WTC11 (cell line): ENCODE measurements at regions not wholly inside any gene's neighbourhood (a gene's known extent, or its start where the extent isn't known, plus 50 kb on each side); places are given as distances from the start of the nearest gene placed in this dataset.

ENCODE experiments used
- ATAC-seq: fragments of 200-7000 bp; cut with Tn5 transposase; 2 replicates; pipeline ENCODE4 v1.10.0; 2021; ENCODE audit warnings: mild to moderate bottlenecking, moderate library complexity
- CTCF ChIA-PET: fragments of 300-600 bp; sonication (Branson Sonifier 250); formaldehyde crosslinking; loops from one replicate; lab custom pipeline; 2021; ENCODE audit warnings: antibody characterized with exemption; lab: Charles Lee
- POLR2A ChIA-PET: fragments of 350-600 bp; sonication (Branson Sonifier 250); formaldehyde crosslinking; loops from one replicate; lab custom pipeline; 2021; ENCODE audit warnings: antibody characterized with exemption; lab: Charles Lee
- DNase-seq: peaks from one replicate; pipeline ENCODE4 v3.0.0; 2021; ENCODE audit warnings: low spot score
- H3K27ac Mint-ChIP-seq: 2 replicates; pipeline ENCODE4 v1.8.0; 2021; ENCODE audit warnings: mixed read lengths
- H3K27me3 Mint-ChIP-seq: 2 replicates; pipeline ENCODE4 v1.8.0; 2021; ENCODE audit warnings: low read depth, mild to moderate bottlenecking, moderate library complexity, mixed read lengths
- H3K36me3 Mint-ChIP-seq: 2 replicates; pipeline ENCODE4 v1.8.0; 2021; ENCODE audit warnings: mixed read lengths
- H3K4me1 Mint-ChIP-seq: 2 replicates; pipeline ENCODE4 v1.8.0; 2022; ENCODE audit warnings: mixed read lengths
- H3K4me3 Mint-ChIP-seq: 2 replicates; pipeline ENCODE4 v1.8.0; 2021; ENCODE audit warnings: mild to moderate bottlenecking, moderate library complexity, mixed read lengths
- H3K9me3 Mint-ChIP-seq: 2 replicates; pipeline ENCODE4 v1.8.0; 2021; ENCODE audit warnings: mixed read lengths
- ATF1 ChIP-seq: sonication (generic); formaldehyde crosslinking; IDR thresholded peaks from 2 replicates; pipeline ENCODE4 v1.8.1; 2023; ENCODE audit warnings: mild to moderate bottlenecking, moderate library complexity, missing genetic modification reagents
- CBFB ChIP-seq: sonication (generic); formaldehyde crosslinking; IDR thresholded peaks from 2 replicates; pipeline ENCODE4 v1.8.1; 2022; ENCODE audit warnings: mild to moderate bottlenecking, low read depth, missing genetic modification reagents
- ETV6 ChIP-seq: sonication (generic); formaldehyde crosslinking; IDR thresholded peaks from 2 replicates; pipeline ENCODE4 v1.8.1; 2022; ENCODE audit warnings: mild to moderate bottlenecking, missing genetic modification reagents
- GTF2I ChIP-seq: fragments of 250-450 bp; sonication (Bioruptor Pico); conservative IDR thresholded peaks from 2 replicates; pipeline ENCODE4 v1.4.0; 2021; ENCODE audit warnings: mild to moderate bottlenecking
- KAT7 ChIP-seq: sonication (generic); formaldehyde crosslinking; IDR thresholded peaks from 2 replicates; pipeline ENCODE4 v1.8.1; 2023; ENCODE audit warnings: missing genetic modification reagents, mild to moderate bottlenecking, borderline replicate concordance
- NFATC4 ChIP-seq: fragments of 250-450 bp; sonication (Bioruptor Pico); IDR thresholded peaks from 2 replicates; pipeline ENCODE4 v1.9.0; 2021; ENCODE audit warnings: mild to moderate bottlenecking
- SMAD3 ChIP-seq: sonication (generic); formaldehyde crosslinking; IDR thresholded peaks from 2 replicates; pipeline ENCODE4 v1.8.0; 2022; ENCODE audit warnings: missing genetic modification reagents, mild to moderate bottlenecking, borderline replicate concordance
- SOX15 ChIP-seq: fragments of 250-450 bp; sonication (Bioruptor Pico); IDR thresholded peaks from 2 replicates; pipeline ENCODE4 v1.9.0; 2021; ENCODE audit warnings: mild to moderate bottlenecking
- TCF7 ChIP-seq: sonication (generic); formaldehyde crosslinking; IDR thresholded peaks from 2 replicates; pipeline ENCODE4 v1.8.0; 2022; ENCODE audit warnings: mild to moderate bottlenecking, low read depth, missing genetic modification reagents, moderate library complexity
- TEAD1 ChIP-seq: sonication (generic); formaldehyde crosslinking; IDR thresholded peaks from 2 replicates; pipeline ENCODE4 v1.8.0; 2022; ENCODE audit warnings: mild to moderate bottlenecking, missing genetic modification reagents
- ZBTB21 ChIP-seq: sonication (generic); formaldehyde crosslinking; IDR thresholded peaks from 2 replicates; pipeline ENCODE4 v1.8.1; 2023; ENCODE audit warnings: mild to moderate bottlenecking, missing genetic modification reagents, borderline replicate concordance
- ZNF138 ChIP-seq: sonication (generic); formaldehyde crosslinking; conservative IDR thresholded peaks from 2 replicates; pipeline ENCODE4 v1.8.1; 2022; ENCODE audit warnings: mild to moderate bottlenecking, moderate library complexity, missing genetic modification reagents
- ZNF263 ChIP-seq: sonication (generic); formaldehyde crosslinking; IDR thresholded peaks from 2 replicates; pipeline ENCODE4 v1.8.1; 2022; ENCODE audit warnings: low read depth, mild to moderate bottlenecking, moderate library complexity, missing genetic modification reagents
- ZNF423 ChIP-seq: fragments of 250-450 bp; sonication (Bioruptor Pico); IDR thresholded peaks from 2 replicates; pipeline ENCODE4 v2.1.2; 2022; ENCODE audit warnings: mild to moderate bottlenecking, moderate library complexity
- TF ChIP-seq, protein P1 (sequence below): sonication (generic); formaldehyde crosslinking; IDR thresholded peaks from 2 replicates; pipeline ENCODE4 v1.8.0; 2022; ENCODE audit warnings: mild to moderate bottlenecking, missing genetic modification reagents
- TF ChIP-seq, protein P2 (sequence below): sonication (generic); formaldehyde crosslinking; IDR thresholded peaks from 2 replicates; pipeline ENCODE4 v1.8.0; 2023; ENCODE audit warnings: mild to moderate bottlenecking, missing genetic modification reagents
- TF ChIP-seq, protein P3 (sequence below): sonication (generic); formaldehyde crosslinking; conservative IDR thresholded peaks from 2 replicates; pipeline ENCODE4 v1.8.1; 2023; ENCODE audit warnings: mild to moderate bottlenecking, low read depth, missing genetic modification reagents, moderate library complexity
- TF ChIP-seq, protein P4 (sequence below): sonication (generic); formaldehyde crosslinking; IDR thresholded peaks from 2 replicates; pipeline ENCODE4 v1.8.1; 2022; ENCODE audit warnings: mild to moderate bottlenecking, missing genetic modification reagents, moderate library complexity, borderline replicate concordance
- TF ChIP-seq, protein P5 (sequence below): sonication (generic); formaldehyde crosslinking; IDR thresholded peaks from 2 replicates; pipeline ENCODE4 v1.8.0; 2022; ENCODE audit warnings: mild to moderate bottlenecking, missing genetic modification reagents

DNA sequence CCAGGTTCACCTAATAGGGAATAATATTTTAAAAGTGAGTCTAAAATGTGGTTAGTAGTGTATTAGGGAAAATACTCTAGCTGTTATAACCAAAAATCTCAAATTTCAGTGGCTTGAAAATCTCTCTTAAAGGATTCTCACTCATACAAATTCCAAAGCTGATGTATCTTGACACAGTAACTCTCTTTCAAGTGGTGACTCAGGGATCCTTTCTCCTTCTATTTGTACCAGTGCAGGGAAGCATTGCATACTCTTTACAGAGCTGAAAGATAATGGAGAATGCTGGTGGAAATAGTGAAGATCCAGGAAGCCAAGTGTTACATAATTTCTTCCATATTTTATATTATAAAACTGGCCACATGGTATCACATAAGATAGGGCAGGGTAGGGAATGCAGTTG is 560.2 kb upstream of the CDH9 start:
- H3K4me1 Mint-ChIP-seq, result no peaks in the 10 kb centered on the region
- CTCF ChIA-PET, result no interaction called here
- no peak overlapping the region for H3K27ac Mint-ChIP-seq
- POLR2A ChIA-PET, result no interaction called here
- no peak overlapping the region for H3K4me3 Mint-ChIP-seq
- TF ChIP-seq, protein P1, sequence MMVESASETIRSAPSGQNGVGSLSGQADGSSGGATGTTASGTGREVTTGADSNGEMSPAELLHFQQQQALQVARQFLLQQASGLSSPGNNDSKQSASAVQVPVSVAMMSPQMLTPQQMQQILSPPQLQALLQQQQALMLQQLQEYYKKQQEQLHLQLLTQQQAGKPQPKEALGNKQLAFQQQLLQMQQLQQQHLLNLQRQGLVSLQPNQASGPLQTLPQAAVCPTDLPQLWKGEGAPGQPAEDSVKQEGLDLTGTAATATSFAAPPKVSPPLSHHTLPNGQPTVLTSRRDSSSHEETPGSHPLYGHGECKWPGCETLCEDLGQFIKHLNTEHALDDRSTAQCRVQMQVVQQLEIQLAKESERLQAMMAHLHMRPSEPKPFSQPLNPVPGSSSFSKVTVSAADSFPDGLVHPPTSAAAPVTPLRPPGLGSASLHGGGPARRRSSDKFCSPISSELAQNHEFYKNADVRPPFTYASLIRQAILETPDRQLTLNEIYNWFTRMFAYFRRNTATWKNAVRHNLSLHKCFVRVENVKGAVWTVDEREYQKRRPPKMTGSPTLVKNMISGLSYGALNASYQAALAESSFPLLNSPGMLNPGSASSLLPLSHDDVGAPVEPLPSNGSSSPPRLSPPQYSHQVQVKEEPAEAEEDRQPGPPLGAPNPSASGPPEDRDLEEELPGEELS, result no peak
- TF ChIP-seq SOX15 (CRISPR knock-in tag) (no peak), ZNF263 (CRISPR knock-in tag) (no peak), CBFB (CRISPR knock-in tag) (no peak), NFATC4 (CRISPR knock-in tag) (no peak), SMAD3 (no peak), ZNF423 (CRISPR knock-in tag) (no peak), TCF7 (CRISPR knock-in tag) (no peak), ZBTB21 (CRISPR knock-in tag) (no peak), ETV6 (CRISPR knock-in tag) (no peak), TEAD1 (CRISPR knock-in tag) (no peak)
- TF ChIP-seq, protein P2, sequence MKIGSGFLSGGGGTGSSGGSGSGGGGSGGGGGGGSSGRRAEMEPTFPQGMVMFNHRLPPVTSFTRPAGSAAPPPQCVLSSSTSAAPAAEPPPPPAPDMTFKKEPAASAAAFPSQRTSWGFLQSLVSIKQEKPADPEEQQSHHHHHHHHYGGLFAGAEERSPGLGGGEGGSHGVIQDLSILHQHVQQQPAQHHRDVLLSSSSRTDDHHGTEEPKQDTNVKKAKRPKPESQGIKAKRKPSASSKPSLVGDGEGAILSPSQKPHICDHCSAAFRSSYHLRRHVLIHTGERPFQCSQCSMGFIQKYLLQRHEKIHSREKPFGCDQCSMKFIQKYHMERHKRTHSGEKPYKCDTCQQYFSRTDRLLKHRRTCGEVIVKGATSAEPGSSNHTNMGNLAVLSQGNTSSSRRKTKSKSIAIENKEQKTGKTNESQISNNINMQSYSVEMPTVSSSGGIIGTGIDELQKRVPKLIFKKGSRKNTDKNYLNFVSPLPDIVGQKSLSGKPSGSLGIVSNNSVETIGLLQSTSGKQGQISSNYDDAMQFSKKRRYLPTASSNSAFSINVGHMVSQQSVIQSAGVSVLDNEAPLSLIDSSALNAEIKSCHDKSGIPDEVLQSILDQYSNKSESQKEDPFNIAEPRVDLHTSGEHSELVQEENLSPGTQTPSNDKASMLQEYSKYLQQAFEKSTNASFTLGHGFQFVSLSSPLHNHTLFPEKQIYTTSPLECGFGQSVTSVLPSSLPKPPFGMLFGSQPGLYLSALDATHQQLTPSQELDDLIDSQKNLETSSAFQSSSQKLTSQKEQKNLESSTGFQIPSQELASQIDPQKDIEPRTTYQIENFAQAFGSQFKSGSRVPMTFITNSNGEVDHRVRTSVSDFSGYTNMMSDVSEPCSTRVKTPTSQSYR (CRISPR knock-in tag), result no peak
- TF ChIP-seq, protein P3, sequence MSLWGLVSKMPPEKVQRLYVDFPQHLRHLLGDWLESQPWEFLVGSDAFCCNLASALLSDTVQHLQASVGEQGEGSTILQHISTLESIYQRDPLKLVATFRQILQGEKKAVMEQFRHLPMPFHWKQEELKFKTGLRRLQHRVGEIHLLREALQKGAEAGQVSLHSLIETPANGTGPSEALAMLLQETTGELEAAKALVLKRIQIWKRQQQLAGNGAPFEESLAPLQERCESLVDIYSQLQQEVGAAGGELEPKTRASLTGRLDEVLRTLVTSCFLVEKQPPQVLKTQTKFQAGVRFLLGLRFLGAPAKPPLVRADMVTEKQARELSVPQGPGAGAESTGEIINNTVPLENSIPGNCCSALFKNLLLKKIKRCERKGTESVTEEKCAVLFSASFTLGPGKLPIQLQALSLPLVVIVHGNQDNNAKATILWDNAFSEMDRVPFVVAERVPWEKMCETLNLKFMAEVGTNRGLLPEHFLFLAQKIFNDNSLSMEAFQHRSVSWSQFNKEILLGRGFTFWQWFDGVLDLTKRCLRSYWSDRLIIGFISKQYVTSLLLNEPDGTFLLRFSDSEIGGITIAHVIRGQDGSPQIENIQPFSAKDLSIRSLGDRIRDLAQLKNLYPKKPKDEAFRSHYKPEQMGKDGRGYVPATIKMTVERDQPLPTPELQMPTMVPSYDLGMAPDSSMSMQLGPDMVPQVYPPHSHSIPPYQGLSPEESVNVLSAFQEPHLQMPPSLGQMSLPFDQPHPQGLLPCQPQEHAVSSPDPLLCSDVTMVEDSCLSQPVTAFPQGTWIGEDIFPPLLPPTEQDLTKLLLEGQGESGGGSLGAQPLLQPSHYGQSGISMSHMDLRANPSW, result no peak
- DNase-seq (no peak), ATAC-seq (no peak)
- H3K27me3 Mint-ChIP-seq, result no peaks in the 10 kb centered on the region
- H3K36me3 Mint-ChIP-seq, result no peaks in the 10 kb centered on the region
- H3K9me3 Mint-ChIP-seq, result peaks cover 18% of the 10 kb centered on the region

DNA sequence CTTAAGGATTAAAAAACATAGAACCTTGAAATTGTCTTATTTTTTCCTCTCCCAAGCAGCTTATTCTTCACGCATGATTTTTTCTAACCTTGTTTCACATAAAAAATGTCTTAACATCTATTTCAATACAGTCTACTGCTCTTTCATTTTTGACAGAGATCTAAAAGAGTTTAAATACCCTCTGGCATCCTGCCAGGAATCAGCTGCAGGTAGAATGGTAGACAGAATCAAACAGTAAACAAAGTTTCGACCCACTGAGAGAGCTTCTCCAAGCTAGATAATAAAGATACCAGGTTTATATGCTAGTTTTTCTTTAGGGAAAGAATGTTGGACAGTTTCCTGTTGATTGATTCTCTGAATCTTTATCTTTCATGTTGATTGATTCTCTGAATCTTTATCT is 555.8 kb upstream of the CDH9 start:
- TF ChIP-seq SOX15 (CRISPR knock-in tag), result no peak
- TF ChIP-seq ETV6 (CRISPR knock-in tag), result no peak
- no peak for TF ChIP-seq ATF1 (CRISPR knock-in tag)
- TF ChIP-seq, protein P4, sequence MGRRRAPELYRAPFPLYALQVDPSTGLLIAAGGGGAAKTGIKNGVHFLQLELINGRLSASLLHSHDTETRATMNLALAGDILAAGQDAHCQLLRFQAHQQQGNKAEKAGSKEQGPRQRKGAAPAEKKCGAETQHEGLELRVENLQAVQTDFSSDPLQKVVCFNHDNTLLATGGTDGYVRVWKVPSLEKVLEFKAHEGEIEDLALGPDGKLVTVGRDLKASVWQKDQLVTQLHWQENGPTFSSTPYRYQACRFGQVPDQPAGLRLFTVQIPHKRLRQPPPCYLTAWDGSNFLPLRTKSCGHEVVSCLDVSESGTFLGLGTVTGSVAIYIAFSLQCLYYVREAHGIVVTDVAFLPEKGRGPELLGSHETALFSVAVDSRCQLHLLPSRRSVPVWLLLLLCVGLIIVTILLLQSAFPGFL (CRISPR knock-in tag), result no peak
- no peak for TF ChIP-seq GTF2I (CRISPR knock-in tag)
- no peak for TF ChIP-seq ZNF138
- TF ChIP-seq KAT7 (CRISPR knock-in tag), result no peak
- TF ChIP-seq, protein P5, sequence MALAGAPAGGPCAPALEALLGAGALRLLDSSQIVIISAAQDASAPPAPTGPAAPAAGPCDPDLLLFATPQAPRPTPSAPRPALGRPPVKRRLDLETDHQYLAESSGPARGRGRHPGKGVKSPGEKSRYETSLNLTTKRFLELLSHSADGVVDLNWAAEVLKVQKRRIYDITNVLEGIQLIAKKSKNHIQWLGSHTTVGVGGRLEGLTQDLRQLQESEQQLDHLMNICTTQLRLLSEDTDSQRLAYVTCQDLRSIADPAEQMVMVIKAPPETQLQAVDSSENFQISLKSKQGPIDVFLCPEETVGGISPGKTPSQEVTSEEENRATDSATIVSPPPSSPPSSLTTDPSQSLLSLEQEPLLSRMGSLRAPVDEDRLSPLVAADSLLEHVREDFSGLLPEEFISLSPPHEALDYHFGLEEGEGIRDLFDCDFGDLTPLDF (CRISPR knock-in tag), result no peak
- DNase-seq (no peak), ATAC-seq (no peak)
- POLR2A ChIA-PET, result no interaction called here
- Mint-ChIP-seq H3K27ac (no peak overlapping the region), H3K4me3 (no peak overlapping the region), H3K27me3 (no peaks in the 10 kb centered on the region), H3K4me1 (0 out of 2 replicates have a peak, but pooled peaks cover 3% of the 10 kb centered on the region), H3K36me3 (no peaks in the 10 kb centered on the region), H3K9me3 (peaks cover 18% of the 10 kb centered on the region)
- CTCF ChIA-PET, result no interaction called here
